Left lung (tissue), 4 donors: ENCODE measurements at regions not wholly inside any gene's neighbourhood (a gene's known extent, or its start where the extent isn't known, plus 50 kb on each side); places are given as distances from the start of the nearest gene placed in this dataset.

Experiments
- ATAC-seq: fragments of 200-7000 bp; cut with Tn5 transposase; one replicate; pipeline ENCODE4 v1.9.1; 2020; ENCODE audit warnings: moderate library complexity
- DNase-seq, 4 donors: peaks; one replicate each; pipeline ENCODE4 v3.0.0-alpha.2; 2013 to 2020
- H3K27ac ChIP-seq, 2 donors: fragments of 200-600 bp; sonication (generic) in 1 of 2; one replicate each; pipeline versions ENCODE4 v1.5.0 to v1.8.0; 2020 to 2021
- H3K27me3 ChIP-seq, 2 donors: fragments of 200-600 bp; sonication (generic) in 1 of 2; one replicate each; pipeline versions ENCODE4 v1.5.0 to v1.8.0; 2020 to 2021
- H3K36me3 ChIP-seq, 2 donors: fragments of 200-600 bp; sonication (generic) in 1 of 2; one replicate each; pipeline versions ENCODE4 v1.5.0 to v1.8.0; 2020 to 2021
- H3K4me1 ChIP-seq, 2 donors: fragments of 200-600 bp; one replicate each; pipeline ENCODE4 v1.8.0; 2021
- H3K4me3 ChIP-seq, 2 donors: fragments of 200-600 bp; sonication (generic) in 1 of 2; one replicate each; pipeline versions ENCODE4 v1.5.0 to v1.8.0; 2020 to 2021; ENCODE audit warnings: mild to moderate bottlenecking in 1 of 2
- H3K9me3 ChIP-seq, 2 donors: fragments of 200-600 bp; sonication (generic) in 1 of 2; one replicate each; pipeline versions ENCODE4 v1.5.0 to v1.8.0; 2020 to 2021
- intact Hi-C, 2 donors: fragments of 100-400 bp; cut with DNase I; formaldehyde crosslinking; loops; one replicate each; pipeline versions ENCODE4 v1.11.2 to v1.14.2; 2022
- TF ChIP-seq, protein P1 (sequence below), 2 donors: fragments of 200-600 bp; sonication (generic) in 1 of 2; IDR thresholded peaks; one replicate each; pipeline versions ENCODE4 v1.5.0 to v1.8.0; 2021; ENCODE audit warnings: antibody characterized with exemption in 2 of 2
- donor health status: DM: no; HTN: yes; CAD: no.
- donor health status: DM: no; HTN: no; CAD: no.

DNA sequence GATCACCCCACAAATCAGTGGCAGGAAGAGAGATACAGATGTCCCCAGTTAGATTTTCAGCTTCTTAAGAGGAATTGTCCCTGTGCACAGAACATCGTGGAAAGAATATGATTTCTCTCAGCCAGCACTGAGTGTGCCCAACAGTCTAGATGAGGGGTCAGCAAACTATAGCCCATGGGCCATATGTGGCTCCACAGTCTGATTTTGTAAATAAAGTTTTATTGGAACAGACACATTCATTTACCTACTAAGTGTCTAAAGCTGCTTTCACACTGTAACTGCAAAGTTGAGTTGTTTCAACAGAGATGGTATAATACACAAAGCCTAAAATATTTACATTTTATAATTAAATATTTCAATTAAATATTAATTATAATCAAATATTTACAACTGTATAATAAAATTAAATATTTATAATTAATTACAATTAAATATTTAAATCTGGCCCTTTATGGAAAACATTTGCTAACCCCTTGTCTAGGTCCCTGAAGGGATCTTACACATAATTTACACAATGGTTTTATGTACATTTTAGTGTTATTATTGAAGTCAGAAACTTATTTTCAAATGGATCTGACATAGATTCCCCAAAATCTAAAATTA, 407.6 kb downstream of the PTPRU start:
- TF ChIP-seq, protein P1, sequence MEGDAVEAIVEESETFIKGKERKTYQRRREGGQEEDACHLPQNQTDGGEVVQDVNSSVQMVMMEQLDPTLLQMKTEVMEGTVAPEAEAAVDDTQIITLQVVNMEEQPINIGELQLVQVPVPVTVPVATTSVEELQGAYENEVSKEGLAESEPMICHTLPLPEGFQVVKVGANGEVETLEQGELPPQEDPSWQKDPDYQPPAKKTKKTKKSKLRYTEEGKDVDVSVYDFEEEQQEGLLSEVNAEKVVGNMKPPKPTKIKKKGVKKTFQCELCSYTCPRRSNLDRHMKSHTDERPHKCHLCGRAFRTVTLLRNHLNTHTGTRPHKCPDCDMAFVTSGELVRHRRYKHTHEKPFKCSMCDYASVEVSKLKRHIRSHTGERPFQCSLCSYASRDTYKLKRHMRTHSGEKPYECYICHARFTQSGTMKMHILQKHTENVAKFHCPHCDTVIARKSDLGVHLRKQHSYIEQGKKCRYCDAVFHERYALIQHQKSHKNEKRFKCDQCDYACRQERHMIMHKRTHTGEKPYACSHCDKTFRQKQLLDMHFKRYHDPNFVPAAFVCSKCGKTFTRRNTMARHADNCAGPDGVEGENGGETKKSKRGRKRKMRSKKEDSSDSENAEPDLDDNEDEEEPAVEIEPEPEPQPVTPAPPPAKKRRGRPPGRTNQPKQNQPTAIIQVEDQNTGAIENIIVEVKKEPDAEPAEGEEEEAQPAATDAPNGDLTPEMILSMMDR (IDR thresholded peaks at IDR 0.05), result no peak
- H3K36me3 ChIP-seq, result no peaks in the 10 kb centered on the region
- no peak for DNase-seq
- no peak for ATAC-seq
- no peaks in the 10 kb centered on the region for H3K9me3 ChIP-seq
- H3K4me1 ChIP-seq, result no peaks in the 10 kb centered on the region
- peaks cover 0 to 17% of the 10 kb centered on the region in 2 donors for H3K27me3 ChIP-seq
- no peak overlapping the region for H3K27ac ChIP-seq
- H3K4me3 ChIP-seq, result no peak overlapping the region
- intact Hi-C loops, result no loop called here

DNA sequence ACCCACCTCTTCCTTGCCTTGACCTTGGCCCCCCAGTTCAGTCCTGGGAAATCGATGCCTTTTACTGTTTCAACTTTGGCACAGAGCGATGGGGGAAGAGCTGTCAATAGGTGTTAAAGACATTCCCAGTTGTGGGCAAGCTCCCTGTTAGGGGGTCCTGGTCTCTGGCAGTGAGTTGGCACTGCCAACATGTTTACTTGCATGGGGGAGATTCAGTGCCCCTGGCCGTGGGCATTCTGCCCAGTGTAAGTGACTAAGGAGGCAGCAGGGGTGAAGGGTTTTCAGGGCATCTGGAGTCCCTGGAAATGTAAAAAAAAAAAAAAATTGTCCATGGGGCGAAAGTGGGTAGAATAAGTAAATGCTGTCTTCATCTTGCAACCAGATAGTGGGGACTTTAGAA, 407.0 kb downstream of the PTPRU start:
- Histone ChIP-seq H3K4me3 (no peak overlapping the region), H3K36me3 (no peaks in the 10 kb centered on the region), H3K4me1 (no peaks in the 10 kb centered on the region), H3K9me3 (no peaks in the 10 kb centered on the region), H3K27ac (no peak overlapping the region), H3K27me3 (peaks cover 0 to 17% of the 10 kb centered on the region in 2 donors)
- no peak for ATAC-seq
- no peak for DNase-seq
- TF ChIP-seq, protein P1 (IDR thresholded peaks at IDR 0.05), result no peak
- intact Hi-C loops, result no loop called here

DNA sequence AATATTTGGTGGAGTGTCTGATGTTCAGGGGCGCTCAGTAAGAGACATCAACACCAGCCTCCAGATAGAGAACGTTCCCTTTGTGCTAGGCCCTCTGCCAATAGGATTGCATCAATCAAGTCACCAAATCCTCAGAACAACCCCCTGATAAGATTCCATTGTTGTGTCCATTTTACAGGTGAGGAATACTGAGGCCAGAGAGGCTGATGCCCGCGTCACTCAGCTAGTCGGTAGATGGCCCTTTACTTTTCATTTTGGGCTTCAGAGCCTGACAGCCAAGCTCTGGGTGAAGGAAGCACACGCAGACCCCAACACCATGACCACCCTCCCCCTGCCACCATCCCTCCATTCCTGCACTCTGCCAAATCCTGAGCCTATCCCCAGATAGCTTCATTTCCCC, 406.2 kb downstream of the PTPRU start:
- DNase-seq, result no peak
- H3K27me3 ChIP-seq, result peaks cover 0 to 12% of the 10 kb centered on the region in 2 donors
- H3K4me1 ChIP-seq, result no peaks in the 10 kb centered on the region
- H3K9me3 ChIP-seq, result no peaks in the 10 kb centered on the region
- TF ChIP-seq, protein P1 (IDR thresholded peaks at IDR 0.05), result no peak
- intact Hi-C loops, result no loop called here
- no peaks in the 10 kb centered on the region for H3K36me3 ChIP-seq
- no peak overlapping the region for H3K27ac ChIP-seq
- no peak overlapping the region for H3K4me3 ChIP-seq
- ATAC-seq, result no peak

DNA sequence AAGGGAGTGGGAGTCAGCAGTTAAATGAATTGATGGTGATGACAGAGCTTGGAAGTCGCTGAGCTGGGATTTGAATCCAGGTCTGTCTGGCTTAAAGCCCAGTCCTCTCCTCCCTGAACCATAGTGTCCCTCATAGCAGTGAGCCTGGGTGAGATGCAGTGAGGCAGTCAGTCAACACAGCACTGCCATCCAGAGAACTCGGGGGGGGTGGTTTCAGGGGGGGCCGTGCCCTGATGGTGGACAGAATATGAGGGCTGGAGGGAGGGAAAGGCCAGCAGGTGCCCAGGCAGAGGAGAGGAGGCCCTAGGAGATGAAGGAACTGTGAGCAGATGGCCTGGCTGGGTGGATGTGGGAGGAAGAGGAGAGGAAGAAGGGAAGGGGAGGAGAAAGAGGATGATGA, 405.6 kb downstream of the PTPRU start:
- TF ChIP-seq, protein P1 (IDR thresholded peaks at IDR 0.05), result no peak
- intact Hi-C loops, result no loop called here
- Histone ChIP-seq H3K4me1 (no peaks in the 10 kb centered on the region), H3K36me3 (no peaks in the 10 kb centered on the region), H3K27ac (no peak overlapping the region), H3K4me3 (no peak overlapping the region), H3K9me3 (no peaks in the 10 kb centered on the region), H3K27me3 (peaks cover 0 to 12% of the 10 kb centered on the region in 2 donors)
- ATAC-seq (no peak), DNase-seq (no peak)

DNA sequence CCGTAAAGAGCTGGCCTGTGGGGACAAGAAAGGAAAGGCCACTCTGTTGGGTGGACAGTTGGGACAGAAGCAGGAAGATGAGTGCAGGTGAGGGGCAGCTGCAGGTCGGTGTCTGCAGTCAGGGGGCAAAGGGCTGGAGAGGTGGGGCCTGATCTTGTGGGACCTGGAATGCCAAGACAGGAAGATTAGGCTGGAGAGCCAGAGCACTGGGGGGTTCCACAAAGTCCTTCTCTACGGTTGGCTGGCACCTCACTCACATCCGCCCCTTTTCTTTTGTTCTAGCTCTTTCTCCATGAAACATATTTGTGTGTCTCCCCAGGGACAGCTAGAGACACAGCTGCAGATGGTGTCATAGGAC, 404.1 kb downstream of the PTPRU start:
- H3K9me3 ChIP-seq, result no peaks in the 10 kb centered on the region
- TF ChIP-seq, protein P1 (IDR thresholded peaks at IDR 0.05), result no peak
- no peaks in the 10 kb centered on the region for H3K36me3 ChIP-seq
- H3K4me3 ChIP-seq, result no peak overlapping the region
- H3K27me3 ChIP-seq, result peaks cover 0 to 12% of the 10 kb centered on the region in 2 donors
- no peak for DNase-seq
- intact Hi-C loops, result no loop called here
- H3K27ac ChIP-seq, result no peak overlapping the region
- no peak for ATAC-seq
- H3K4me1 ChIP-seq, result no peaks in the 10 kb centered on the region
